C4-2B (cell line): ENCODE measurements at regions not wholly inside any gene's neighbourhood (a gene's known extent, or its start where the extent isn't known, plus 50 kb on each side); places are given as distances from the start of the nearest gene placed in this dataset.

ENCODE experiments used
- H3K27ac ChIP-seq: fragments of 450-650 bp; 2 replicates; pipeline ENCODE4 v1.5.1; 2017
- CTCF ChIP-seq: fragments of 450-650 bp; conservative IDR thresholded peaks from 2 replicates; pipeline ENCODE4 v1.5.1; 2017; ENCODE audit warnings: mild to moderate bottlenecking
- ZFX ChIP-seq: fragments of 450-650 bp; IDR thresholded peaks from 2 replicates; pipeline ENCODE4 v1.6.1; 2017

- TF ChIP-seq ZFX = no peak
- TF ChIP-seq CTCF = no peak
- H3K27ac ChIP-seq = no peak overlapping the region
Observed at GRCh38 chr2:60170272-60170671, 383.2 kb downstream of the BCL11A start.

GRCh38 chr2:60168247-60168646 lies 385.2 kb downstream of the BCL11A start:
- TF ChIP-seq CTCF (no peak), ZFX (no peak)
- no peak overlapping the region for H3K27ac ChIP-seq

GRCh38 chr2:60167089-60167488 lies 386.4 kb downstream of the BCL11A start:
- no peak overlapping the region for H3K27ac ChIP-seq
- TF ChIP-seq CTCF (no peak), ZFX (no peak)

GRCh38 chr2:60163691-60164090 lies 389.8 kb downstream of the BCL11A start:
- no peak for TF ChIP-seq ZFX
- TF ChIP-seq CTCF = no peak

GRCh38 chr2:60159519-60159918 lies 393.9 kb downstream of the BCL11A start:
- no peak overlapping the region for H3K27ac ChIP-seq
- no peak for TF ChIP-seq CTCF
- no peak for TF ChIP-seq ZFX

More at GRCh38 chr2:60163691-60164090, 389.8 kb downstream of the BCL11A start:
- H3K27ac ChIP-seq = no peak overlapping the region

- H3K27ac ChIP-seq = no peak overlapping the region
- TF ChIP-seq ZFX = no peak
- no peak for TF ChIP-seq CTCF
Observed at GRCh38 chr2:60158262-60158661, 395.2 kb downstream of the BCL11A start.

GRCh38 chr2:60157283-60157682 lies 396.2 kb downstream of the BCL11A start:
- TF ChIP-seq ZFX (no peak), CTCF (no peak)
- no peak overlapping the region for H3K27ac ChIP-seq
